ENCODE measurements at regions not wholly inside any gene's neighbourhood (a gene's known extent, or its start where the extent isn't known, plus 50 kb on each side); places are given as distances from the start of the nearest gene placed in this dataset.

- Histone ChIP-seq H3K9ac (ENCODE audit: low read depth, low read length) (no peak overlapping the region), H2BK5ac (ENCODE audit: low read depth, low read length, poor library complexity, severe bottlenecking) (no peak overlapping the region), H3K27me3 (ENCODE audit: control insufficient read depth, insufficient read depth, low read length) (no peaks in the 10 kb centered on the region), H2AFZ (replicated peaks; ENCODE audit: low read length, poor library complexity) (no peak overlapping the region), H4K8ac (ENCODE audit: low read depth in 2 of 2, low read length in 2 of 2) (no peak overlapping the region), H3K27ac (ENCODE audit: insufficient read depth, low read length) (no peak overlapping the region), H3K18ac (ENCODE audit: low read depth, low read length) (no peak overlapping the region), H2BK15ac (ENCODE audit: low read depth, low read length) (no peak overlapping the region), H4K91ac (ENCODE audit: insufficient read depth, low read depth, low read length) (no peak overlapping the region), H3K4me2 (ENCODE audit: low read depth, low read length) (no peak overlapping the region), H3K4me3 (ENCODE audit: insufficient read depth, low read depth, low read length) (no peak overlapping the region), H2BK20ac (ENCODE audit: low read depth, low read length) (no peak overlapping the region), H3K56ac (ENCODE audit: extremely low read depth, insufficient read depth, low read length) (no peak overlapping the region), H3K79me1 (ENCODE audit: low read depth in 1 of 2, low read length in 2 of 2) (no peaks in the 10 kb centered on the region), H2AK5ac (ENCODE audit: low read depth, low read length) (no peak overlapping the region), H4K20me1 (ENCODE audit: insufficient read depth, low read length) (no peaks in the 10 kb centered on the region), H4K5ac (ENCODE audit: low read depth, low read length) (no peak overlapping the region), H2BK120ac (ENCODE audit: low read depth, low read length) (no peak overlapping the region), H3K23ac (ENCODE audit: low read depth, low read length) (no peak overlapping the region), H2AK9ac (replicated peaks; ENCODE audit: low read depth, low read length, poor library complexity) (no peak overlapping the region), H3K4me1 (ENCODE audit: control insufficient read depth, insufficient read depth, low read length) (no peaks in the 10 kb centered on the region), H3K9me3 (ENCODE audit: control insufficient read depth, insufficient read depth, low read length) (no peaks in the 10 kb centered on the region), H3K14ac (replicated peaks; ENCODE audit: low read depth, low read length) (no peak overlapping the region), H3K4ac (ENCODE audit: low read depth, low read length) (no peak overlapping the region), H3K9me1 (ENCODE audit: insufficient read depth, low read length) (no peaks in the 10 kb centered on the region), H3K36me3 (ENCODE audit: control insufficient read depth, insufficient read depth, low read length) (no peaks in the 10 kb centered on the region)
- ATAC-seq (ENCODE audit: low read depth) (no peak), DNase-seq (no peak)
- no CpG with 5 or more reads among the region's 2 CpGs for WGBS, 2 experiments (ENCODE audit: extremely low coverage in 2 of 2, insufficient read length in 1 of 2)
- ChIA-PET CTCF (no interaction called here), POLR2A (ENCODE audit: unreplicated experiment) (no interaction called here)
- in situ Hi-C loops (cut with MboI; ENCODE audit: low sequenced_read_pairs), result no loop called here
- BruUV-seq (replicated peaks), result no TSS peak
- dilution Hi-C loops (cut with HindIII; ENCODE audit: low sequenced_read_pairs, unreplicated experiment), result no loop called here
- TF ChIP-seq RFX5 (IDR thresholded peaks at IDR 0.05; ENCODE audit: low read depth, low read length), result no peak
- TF ChIP-seq RCOR1 (IDR thresholded peaks at IDR 0.05; ENCODE audit: insufficient replicate concordance, low read length), result no peak
- TF ChIP-seq NFE2L2 (IDR thresholded peaks at IDR 0.05; ENCODE audit: low read depth, low read length), result no peak
- TF ChIP-seq MAFK (IDR thresholded peaks at IDR 0.05; ENCODE audit: low read depth, low read length), result no peak
- no peak for TF ChIP-seq FOS (IDR thresholded peaks at IDR 0.05; ENCODE audit: low read depth, low read length)
- TF ChIP-seq, protein P1, sequence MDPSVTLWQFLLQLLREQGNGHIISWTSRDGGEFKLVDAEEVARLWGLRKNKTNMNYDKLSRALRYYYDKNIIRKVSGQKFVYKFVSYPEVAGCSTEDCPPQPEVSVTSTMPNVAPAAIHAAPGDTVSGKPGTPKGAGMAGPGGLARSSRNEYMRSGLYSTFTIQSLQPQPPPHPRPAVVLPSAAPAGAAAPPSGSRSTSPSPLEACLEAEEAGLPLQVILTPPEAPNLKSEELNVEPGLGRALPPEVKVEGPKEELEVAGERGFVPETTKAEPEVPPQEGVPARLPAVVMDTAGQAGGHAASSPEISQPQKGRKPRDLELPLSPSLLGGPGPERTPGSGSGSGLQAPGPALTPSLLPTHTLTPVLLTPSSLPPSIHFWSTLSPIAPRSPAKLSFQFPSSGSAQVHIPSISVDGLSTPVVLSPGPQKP (IDR thresholded peaks at IDR 0.05; ENCODE audit: borderline replicate concordance, low read depth, low read length), result no peak
- no peak for TF ChIP-seq BHLHE40 (IDR thresholded peaks at IDR 0.05; ENCODE audit: low read depth, low read length)
- TF ChIP-seq, protein P2, sequence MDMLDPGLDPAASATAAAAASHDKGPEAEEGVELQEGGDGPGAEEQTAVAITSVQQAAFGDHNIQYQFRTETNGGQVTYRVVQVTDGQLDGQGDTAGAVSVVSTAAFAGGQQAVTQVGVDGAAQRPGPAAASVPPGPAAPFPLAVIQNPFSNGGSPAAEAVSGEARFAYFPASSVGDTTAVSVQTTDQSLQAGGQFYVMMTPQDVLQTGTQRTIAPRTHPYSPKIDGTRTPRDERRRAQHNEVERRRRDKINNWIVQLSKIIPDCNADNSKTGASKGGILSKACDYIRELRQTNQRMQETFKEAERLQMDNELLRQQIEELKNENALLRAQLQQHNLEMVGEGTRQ (IDR thresholded peaks at IDR 0.05; ENCODE audit: low read depth, low read length), result no peak
- TF ChIP-seq, protein P3, sequence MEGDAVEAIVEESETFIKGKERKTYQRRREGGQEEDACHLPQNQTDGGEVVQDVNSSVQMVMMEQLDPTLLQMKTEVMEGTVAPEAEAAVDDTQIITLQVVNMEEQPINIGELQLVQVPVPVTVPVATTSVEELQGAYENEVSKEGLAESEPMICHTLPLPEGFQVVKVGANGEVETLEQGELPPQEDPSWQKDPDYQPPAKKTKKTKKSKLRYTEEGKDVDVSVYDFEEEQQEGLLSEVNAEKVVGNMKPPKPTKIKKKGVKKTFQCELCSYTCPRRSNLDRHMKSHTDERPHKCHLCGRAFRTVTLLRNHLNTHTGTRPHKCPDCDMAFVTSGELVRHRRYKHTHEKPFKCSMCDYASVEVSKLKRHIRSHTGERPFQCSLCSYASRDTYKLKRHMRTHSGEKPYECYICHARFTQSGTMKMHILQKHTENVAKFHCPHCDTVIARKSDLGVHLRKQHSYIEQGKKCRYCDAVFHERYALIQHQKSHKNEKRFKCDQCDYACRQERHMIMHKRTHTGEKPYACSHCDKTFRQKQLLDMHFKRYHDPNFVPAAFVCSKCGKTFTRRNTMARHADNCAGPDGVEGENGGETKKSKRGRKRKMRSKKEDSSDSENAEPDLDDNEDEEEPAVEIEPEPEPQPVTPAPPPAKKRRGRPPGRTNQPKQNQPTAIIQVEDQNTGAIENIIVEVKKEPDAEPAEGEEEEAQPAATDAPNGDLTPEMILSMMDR (conservative IDR thresholded peaks at IDR 0.05; ENCODE audit: low read depth, low read length), result no peak
- TF ChIP-seq RAD21 (IDR thresholded peaks at IDR 0.05; ENCODE audit: low read length), result no peak
- TF ChIP-seq CHD1 (IDR thresholded peaks at IDR 0.05; ENCODE audit: low read depth, low read length), result no peak
- no peak for TF ChIP-seq MXI1 (IDR thresholded peaks at IDR 0.05; ENCODE audit: borderline replicate concordance, low read depth, low read length)
- TF ChIP-seq POLR2A (IDR thresholded peaks at IDR 0.05; ENCODE audit: low read depth, low read length), result no peak
- intact Hi-C loops (cut with micrococcal nuclease), result no loop called here
Observed at GRCh38 chr13:79896851-79897250, 415.9 kb downstream of the NDFIP2 start.

All from IMR-90 (cell line).